Stimulated activated CD4-positive, alpha-beta T cell treated with anti-CD3 and anti-CD28 coated beads, TNF-alpha, amount 100 ng/mL, for 1 hour (primary cell): ENCODE measurements at regions not wholly inside any gene's neighbourhood (a gene's known extent, or its start where the extent isn't known, plus 50 kb on each side); places are given as distances from the start of the nearest gene placed in this dataset.
"Not testable (repeated sequence)": the region's sequence is repeated elsewhere in the genome, so short reads cannot be mapped to it uniquely, and the experiment has no call there.

Experiments used
- DNase-seq, 3 donors: peaks; one replicate each; pipeline ENCODE4 v3.0.0-alpha.2; 2020; ENCODE audit warnings: low read depth in 3 of 3, low spot score in 1 of 3

DNA sequence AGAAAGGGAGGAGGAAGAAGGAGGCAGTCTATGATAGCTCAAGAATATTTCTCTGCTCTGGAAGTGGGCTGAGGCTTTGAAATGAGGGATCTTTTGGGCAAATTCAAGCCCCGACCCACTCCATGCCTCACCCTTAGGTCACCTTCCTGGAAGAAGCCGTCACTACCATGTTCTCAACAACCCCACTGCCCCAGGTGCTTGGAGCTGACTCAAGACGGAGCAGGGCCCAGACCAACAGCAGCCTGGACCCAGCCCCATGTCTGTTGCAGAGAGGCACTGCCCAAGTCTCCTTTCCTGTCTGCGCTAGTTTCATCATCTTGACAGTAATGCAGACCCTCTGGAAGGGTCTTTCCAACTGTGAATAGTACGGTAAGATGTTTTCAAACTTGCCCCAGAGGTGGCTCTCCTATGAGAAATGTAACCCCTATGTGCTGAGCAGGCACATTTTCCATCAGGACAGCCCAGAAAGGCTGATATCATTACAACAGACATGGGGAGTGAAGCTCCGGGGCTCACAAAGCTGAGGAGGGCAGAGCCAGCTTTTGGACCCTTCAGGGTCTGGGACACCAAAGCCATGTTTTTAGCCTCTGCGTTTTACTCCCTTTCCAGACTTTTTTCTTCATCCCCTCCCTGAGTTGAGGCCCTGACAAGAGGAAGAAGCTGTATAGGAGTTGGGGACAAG, 128.2 kb upstream of the LARP1 start:
- DNase-seq: no peak

DNA sequence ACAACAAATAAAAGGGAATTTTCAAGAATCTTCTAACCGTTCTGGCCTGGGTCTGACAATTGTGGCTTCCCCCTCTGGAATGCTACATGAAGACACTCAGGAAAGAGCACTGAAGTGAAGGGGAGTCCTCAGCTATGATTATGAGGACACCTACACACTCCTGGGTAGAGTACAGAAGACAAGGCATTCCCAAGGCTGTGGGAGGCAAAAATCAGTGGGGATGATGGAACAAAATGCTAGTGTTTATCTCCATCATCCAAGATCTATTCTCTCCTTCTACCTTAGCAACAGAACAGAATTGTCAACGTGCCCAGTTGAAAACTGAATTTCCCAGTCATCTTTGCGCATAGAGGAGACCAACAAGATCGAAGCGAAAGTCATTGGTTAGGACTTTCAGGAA, 130.1 kb upstream of the LARP1 start:
- DNase-seq: no peak

DNA sequence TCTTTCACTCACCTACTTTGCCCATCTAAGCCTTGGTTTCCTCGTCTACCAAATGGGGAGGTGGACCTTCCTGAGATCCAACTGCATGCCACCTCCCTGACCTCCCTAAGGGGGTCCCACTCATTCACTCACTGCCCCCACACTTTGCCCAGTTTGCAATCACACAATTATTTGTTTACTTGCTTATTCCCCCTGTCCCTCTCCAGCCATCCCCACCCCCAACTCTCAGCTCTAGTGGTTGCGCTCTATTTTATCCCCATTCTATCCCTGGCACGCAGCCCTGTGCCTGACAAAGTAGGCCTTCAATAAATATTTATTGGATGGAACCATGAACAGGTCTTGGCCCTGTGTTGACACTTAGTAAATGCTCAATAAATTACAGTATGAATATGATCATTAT, 130.8 kb upstream of the LARP1 start:
- no peak for DNase-seq

DNA sequence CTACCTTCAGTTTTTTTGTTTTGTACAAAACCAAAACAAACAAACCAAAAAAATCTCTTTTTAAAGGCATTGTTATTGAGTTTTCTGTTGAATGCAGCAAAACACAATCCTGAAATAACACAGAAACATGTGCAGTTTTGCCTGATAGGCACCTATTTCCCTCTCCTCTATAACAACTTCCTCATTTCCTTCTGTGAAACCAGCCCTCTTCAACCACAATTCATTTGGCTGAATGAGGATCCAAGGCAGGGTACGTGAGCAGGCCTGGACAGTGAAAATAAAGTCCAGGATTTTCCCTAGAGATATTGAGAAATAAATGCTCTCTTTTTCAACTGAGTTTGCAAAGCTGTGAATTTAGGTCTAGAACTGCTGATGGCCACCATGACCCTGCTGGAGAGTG, 134.8 kb upstream of the LARP1 start:
- DNase-seq: no peak

DNA sequence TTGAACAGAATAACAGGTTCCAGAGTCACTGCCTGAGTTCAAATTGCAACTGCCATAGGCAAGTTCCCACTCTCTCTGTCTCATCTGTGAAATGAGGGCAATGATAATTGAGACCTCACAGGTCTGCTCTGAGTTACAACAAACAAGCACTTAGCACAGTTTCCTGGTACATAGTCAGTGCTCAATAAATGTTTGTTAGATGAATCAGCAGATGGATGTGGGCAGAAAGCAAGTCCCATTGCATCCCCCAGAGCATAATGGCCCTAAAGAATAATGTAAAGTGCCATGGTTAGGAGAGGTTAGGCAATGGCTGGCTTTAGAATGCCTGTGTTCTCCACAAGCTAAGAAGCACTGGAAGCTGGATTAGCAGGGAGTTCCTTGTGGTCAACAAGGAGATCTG, 136.5 kb upstream of the LARP1 start:
- no peak for DNase-seq

DNA sequence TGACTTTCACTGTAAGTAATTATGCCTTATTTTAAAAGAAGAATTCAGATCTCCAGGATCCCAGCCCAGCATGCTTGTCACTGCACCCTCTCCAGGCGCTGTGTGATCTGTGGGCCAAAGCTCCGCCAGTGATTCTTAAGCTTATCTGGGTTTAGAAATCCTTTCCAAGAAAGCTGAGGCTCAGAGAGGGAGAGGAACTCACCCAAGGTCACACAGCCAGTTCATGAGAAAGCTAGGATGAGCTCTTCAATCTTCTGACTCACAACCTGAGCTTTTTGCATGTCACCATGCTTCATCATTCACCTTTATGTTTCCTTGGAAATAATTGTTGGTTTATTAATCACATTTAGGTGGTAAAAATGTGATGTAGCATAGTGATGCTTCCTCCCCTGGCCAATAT, 136.6 kb upstream of the HAND1 start:
- DNase-seq: no peak

DNA sequence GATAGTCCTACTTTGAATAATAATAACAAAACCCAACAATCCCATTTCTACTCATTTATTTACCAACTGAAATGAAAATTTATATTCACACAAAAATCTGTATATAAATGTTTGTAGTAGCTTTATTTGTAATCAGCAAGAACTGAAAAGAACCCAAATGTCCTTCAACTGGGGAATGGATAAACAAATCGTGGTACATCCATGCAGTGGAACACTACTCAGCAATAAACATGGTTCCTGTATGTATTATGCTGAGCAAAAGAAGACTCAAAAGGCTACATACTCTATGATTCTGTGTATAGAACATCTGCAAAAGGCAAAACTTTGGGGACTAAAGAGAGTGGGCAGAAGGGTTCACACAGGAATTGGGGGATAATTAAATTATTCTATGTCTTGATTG, 136.1 kb upstream of the HAND1 start:
- no peak for DNase-seq

DNA sequence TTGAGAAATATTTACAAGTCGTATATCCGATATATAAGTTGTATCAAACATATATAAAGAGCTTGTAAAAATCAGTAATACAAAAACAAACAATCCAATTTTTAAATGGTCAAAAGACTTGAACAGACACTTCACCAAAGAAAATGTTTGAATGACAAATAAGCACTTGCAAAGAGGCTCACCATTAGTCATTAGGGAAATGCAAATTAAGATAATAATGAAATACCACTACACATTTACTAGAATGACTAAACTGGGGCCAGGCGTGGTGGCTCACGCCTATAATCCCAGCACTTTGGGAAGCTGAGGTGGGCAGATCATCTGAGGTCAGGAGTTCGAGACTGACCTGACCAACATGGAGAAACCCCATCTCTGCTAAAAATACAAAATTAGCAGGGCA, 134.6 kb upstream of the HAND1 start:
- DNase-seq: no peak

DNA sequence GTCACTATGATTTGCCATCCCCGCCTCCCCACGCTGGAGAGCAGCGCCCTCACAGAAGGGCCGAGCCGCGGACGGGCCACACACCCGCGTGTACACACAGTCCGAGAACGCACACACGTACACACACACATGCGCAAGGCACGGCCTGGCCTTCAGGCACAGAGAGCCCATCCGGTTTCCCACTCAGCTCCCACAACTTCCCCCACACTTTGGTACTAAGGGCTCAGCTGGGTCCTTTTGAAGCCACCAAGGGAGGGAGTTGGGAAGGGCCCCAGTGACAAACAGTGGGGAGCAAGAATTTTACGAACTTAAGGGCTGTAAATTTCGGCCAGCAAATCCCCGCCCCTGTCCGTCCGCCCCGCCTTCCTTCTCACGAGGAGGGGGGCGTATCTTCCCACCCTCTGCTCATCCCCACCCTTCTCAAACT, 133.3 kb upstream of the HAND1 start:
- DNase-seq: no peak

DNA sequence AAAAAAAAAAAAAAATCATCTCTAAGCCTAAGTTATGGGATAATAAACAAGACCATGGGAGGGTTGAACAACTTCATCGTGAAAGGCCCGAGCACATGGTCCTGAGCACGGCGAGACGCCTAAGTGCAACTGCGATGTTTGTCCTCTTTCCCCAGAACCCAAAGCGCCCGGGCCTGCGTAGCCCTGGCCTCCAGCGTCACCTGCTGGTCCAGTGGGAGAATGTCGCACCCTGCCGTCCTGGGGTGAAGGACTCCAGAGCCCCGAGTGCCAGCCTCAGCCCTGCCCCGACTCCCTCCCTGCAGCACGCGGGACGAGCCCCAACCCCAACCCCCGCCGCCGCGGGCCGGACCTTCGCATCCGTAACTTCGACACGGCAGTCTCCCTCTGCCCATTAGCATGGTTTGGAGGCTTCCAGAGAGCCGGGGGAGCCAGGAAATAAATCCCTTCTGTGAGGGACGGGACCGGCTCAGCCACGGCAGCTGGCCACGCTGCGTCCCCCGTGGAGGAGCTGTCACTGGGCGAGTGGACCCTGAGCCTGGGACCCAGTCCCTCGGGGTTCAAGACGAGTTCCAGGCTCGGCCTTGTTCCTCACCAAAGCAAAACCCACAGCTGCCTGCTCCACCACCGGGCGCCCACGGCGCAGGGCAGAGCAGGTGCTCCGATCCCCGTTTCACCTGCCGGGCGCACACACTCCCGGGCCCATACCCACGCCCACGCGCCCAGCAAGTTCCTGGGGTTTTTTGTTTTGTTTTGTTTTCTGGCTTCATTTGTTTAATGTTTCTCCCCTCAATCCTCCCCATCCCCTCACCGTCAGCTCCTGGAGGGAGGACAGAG, 132.5 kb upstream of the HAND1 start:
- peak in 2 of 3 donors; percentile 1 to 41 for DNase-seq

DNA sequence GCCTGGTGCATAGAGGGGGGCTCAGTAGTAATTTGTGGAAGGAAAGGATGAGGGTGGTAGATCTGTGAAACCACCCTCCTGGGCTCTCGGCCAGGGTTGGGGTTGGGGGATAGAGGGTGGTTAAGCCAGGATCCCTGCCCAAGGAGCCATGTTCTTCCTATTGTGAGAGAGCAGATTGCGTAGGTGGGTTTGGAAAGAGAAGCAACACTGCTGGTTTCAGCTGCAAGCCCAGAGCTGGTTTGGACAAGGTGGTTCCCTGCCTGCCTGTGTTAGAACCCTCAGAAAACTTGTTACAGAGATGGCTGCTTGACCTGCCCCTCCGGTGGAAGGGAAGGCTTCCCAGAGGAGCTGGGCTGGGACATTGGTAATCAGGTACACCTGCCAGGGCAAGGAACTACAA, 131.2 kb upstream of the HAND1 start:
- no peak for DNase-seq

DNA sequence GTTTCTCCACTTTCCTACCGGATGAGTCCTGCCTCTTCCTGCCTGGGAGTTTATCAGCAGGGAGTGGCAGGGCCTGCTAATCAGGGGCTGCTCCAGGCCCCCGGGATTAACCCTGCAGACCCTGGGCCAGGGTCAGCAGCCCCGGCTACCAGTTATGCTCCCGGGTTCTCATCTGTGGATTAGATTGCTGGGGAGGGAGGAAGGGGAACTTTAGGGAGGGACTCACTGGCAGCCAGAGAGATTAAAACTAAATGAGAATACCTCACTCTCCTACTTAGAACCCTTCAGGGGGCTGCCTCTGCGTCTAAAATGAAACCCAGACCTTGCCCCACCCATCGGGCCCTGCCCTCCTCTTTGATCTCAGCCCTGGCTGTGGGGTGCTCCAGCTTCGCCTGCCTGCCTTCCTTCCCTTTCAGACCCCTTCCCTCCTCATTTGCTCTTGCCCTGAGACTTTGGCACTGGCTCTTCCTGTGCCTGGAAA, 130.5 kb upstream of the HAND1 start:
- DNase-seq: no peak

DNA sequence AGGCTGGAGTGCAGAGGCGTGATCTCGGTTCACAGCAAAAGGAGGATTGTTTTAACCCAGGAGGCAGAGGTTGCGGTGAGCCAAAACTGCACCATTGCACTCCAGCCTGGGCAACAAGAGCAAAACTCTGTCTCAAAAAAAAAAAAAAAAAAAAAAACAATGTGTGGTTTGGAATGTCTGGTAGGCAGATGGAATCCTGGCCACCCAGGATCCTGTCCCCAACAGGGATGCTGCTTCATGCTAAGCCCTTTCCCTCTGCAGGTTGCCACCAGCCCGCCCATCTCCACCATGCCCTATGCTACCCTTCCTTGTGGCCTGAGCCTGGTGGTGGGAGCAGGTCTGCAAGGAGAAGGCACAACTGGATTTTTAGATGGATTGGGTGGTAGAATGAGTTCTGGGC, 129.7 kb upstream of the HAND1 start:
- DNase-seq: no peak

DNA sequence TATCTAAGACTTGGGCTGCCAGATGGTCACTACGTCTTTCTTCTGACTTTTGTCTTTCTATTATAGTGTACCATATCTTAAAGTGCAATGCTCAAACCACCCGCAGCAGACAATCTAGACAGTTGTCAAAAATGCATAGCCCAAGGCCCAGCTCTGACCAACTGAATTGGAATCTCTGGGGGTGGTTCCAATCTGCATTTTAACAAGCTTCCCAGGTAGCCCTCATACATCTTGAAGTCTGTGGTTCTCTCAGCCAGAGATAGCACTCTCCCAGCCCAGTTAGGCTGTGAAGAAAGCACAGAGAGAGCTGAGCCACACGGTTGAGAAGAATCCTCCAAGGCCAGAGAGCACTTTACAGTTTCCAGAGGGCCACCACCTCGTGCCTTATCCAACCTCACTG, 128.2 kb upstream of the HAND1 start:
- DNase-seq: no peak

DNA sequence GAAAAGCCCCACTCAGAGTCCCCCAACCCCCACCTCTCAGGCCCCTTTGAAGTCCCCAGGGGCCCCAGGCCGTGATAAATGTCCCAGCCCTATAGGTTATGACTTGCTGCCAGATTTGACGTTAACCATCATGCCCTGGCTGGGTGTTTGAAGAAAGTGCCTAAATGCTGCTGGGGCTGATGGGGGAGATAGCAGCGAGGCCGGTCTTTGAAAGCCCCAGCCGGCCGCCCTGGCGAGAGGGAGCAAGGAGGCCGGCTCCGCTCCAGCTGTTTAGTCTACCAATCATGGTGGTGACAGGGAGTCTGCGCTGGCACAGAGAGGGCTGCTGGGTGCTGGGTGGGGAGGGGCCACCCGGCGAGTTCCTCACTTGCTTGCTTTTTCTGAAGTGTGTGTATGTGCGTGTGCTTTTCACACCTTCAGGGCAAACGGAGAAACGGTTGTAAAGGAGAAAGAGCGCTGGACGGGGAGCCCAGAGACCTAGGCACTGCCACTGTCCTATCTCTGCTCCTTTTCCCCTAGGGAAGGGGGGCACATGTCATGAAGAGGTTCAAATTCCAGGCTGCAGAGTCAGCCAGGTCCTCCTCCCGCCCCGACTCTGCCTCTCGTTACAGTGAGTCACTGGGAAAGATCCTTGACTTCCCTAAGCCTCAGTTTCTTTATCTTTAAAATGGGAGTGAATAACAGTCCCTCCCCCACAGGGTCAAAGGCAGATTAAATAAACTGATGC, 126.1 kb upstream of the HAND1 start:
- DNase-seq: no peak

DNA sequence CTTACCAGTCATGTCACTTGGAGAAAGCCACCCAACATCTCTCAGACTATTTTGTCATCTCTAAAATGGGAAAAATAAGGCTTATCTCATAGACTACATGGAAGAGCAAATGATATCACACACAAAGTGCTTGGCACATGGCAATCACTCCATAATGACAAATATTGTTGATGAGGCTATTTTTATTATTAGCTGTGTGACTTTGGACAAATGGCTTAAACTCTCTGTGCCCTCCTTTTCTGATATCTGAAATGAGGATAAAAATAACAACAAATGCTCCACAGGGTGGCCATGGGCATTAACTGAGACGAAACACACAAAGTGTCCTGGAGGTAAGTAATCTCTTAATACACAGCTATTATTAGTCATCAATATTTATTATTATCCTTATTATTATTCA, 125.5 kb upstream of the HAND1 start:
- DNase-seq: no peak

DNA sequence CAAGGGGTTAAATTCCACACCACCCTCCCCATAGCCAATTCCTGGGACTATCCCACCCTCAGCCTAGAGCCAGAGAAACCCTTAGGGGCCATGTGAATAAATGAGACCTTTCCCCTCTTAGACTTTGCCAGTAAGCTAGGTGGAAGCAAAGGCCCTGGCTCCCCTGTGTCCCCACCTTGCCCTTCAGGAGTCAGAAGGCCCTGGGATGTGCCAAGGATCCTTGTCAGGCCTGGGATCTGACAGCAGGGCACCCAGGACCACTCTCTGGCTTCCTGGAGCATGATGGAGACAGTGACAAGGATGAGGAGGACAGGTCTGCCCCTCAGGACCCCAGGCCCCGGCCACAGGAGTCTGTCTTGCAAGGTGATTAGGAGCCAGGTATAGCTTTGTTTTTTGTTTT, 125.0 kb upstream of the HAND1 start:
- DNase-seq: no peak

DNA sequence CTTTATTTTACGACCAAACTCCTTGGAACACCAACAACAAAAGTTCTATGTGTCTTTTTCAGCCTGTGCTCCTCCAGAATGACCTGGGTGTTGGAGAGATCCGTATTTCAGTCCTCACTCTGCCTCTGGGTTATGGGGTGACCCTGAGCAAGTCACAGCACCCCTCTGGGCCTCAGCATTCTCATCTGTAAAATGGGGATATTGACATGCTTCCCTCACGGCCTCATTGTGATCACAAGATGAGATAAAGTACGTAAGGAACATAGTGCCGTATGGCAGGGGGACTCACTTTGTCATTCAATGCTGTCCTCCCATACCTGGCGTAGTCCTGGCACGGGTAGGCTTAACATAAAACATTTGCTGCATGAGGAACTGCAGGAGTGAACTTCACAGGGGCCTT, 123.0 kb upstream of the HAND1 start:
- no peak for DNase-seq

DNA sequence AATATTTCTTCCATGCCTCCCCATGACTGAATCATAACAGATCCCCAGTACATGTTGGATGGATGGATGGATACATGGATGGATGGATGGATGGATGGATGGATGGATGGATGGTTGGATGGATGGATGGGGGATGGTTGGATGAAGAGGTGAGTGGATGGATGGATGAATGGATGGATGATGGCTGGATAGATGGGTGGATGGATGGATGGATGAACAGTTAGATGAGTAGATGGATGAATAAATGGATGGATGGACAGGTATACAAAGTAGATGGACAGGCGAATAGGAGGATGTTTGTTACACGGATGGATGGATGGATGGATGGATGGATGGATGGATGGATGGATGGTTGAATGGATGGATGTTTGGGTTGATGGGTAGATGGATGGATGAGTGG, 120.0 kb upstream of the HAND1 start:
- no peak for DNase-seq

DNA sequence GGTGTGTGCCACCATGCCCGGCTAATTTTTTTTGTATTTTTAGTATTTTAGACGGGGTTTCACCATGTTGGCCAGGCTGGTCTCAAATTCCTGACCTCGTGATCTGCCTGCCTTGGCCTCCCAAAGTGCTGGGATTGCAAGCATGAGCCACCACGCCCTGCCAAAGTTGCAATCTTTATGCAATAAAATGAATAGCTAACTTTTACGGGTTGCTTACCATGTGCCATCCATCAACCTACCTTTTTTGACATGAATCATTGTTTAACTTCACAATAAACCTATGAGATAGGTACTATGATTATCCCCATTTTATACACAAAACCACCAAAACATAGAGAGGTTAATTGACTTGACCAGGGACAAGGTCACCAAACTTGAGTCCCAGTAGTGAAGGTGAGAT, 118.8 kb upstream of the HAND1 start:
- DNase-seq: not testable (repeated sequence)

DNA sequence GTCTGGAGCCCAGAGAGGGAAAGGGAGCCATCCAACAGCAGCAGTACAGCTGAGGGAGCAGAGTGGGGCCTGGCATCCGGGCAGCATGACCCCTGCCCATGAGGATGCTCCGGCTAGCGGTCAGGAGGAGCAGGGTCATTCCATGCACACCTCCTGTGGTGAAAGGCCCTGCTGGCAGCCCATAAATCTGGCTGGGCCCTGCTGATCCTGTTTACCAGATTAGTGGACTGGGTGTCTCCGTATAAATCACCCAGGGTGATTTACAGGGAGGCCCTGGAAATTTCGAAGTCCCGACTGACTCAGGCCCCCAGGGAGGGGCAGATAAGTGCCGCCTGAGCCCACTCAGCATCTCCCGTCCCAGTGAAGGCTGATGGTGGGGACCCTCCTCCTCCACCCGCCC, 117.6 kb upstream of the HAND1 start:
- DNase-seq: no peak

DNA sequence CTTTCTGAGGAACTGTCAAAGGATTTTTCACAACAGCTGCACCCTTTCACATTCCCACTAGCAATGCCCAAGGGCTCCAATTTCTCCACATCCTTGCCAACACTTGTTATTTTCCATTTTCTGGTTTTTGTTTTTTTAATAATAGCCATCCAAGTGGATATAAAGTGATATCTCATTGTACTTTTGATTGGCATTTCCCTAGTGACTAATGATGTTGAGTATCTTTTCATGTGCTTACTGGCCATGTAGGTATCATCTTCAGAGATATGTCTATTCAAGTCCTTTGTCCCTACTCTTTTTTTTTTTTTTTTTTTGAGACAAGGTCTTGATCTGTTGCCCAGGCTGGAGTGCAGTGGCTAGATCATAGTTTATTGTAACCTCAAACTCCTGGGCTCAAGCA, 115.8 kb upstream of the HAND1 start:
- no peak for DNase-seq
